PC-9 (cell line): ENCODE measurements at regions not wholly inside any gene's neighbourhood (a gene's known extent, or its start where the extent isn't known, plus 50 kb on each side); places are given as distances from the start of the nearest gene placed in this dataset.

Source experiments
- BruUV-seq: library from RNA; stranded (reverse); fragments of 400-500 nt; replicated peaks from 2 replicates; lab custom pipeline; 2021; lab: Mats Ljungman, UMichigan
- CTCF ChIA-PET: fragments of 300-600 bp; sonication (Branson Sonifier 250); formaldehyde crosslinking; loops from one replicate; lab custom pipeline; 2022; ENCODE audit warnings: antibody characterized with exemption; lab: Charles Lee
- POLR2A ChIA-PET: fragments of 300-600 bp; sonication (Branson Sonifier 250); formaldehyde crosslinking; loops from one replicate; lab custom pipeline; 2022; ENCODE audit warnings: antibody characterized with exemption; ENCODE audit not compliant: unreplicated experiment; lab: Charles Lee
- DNase-seq, 2 experiments: peaks; one replicate each; pipeline versions ENCODE4 v3.0.0 to v3.0.0-alpha.2; 2015 to 2022; ENCODE audit warnings: mixed read lengths in 1 of 2
- H2AFZ ChIP-seq: fragments of 200-600 bp; sonication (generic); 2 replicates; pipeline ENCODE4 v1.8.1; 2017; ENCODE audit warnings: antibody characterized with exemption
- H3F3A ChIP-seq: fragments of 200-600 bp; sonication (generic); 2 replicates; pipeline ENCODE4 v1.8.1; 2017; ENCODE audit warnings: antibody characterized with exemption, mild to moderate bottlenecking, low read depth; ENCODE audit not compliant: insufficient read depth
- H3K27ac ChIP-seq: fragments of 200-600 bp; sonication (generic); 2 replicates; pipeline ENCODE4 v1.6.1; 2016; ENCODE audit warnings: mixed run types
- H3K27me3 ChIP-seq: fragments of 200-600 bp; sonication (generic); 2 replicates; pipeline ENCODE4 v1.6.1; 2016; ENCODE audit warnings: low read depth, mixed run types; ENCODE audit not compliant: insufficient read depth
- H3K36me3 ChIP-seq: fragments of 200-600 bp; sonication (generic); 2 replicates; pipeline ENCODE4 v1.6.1; 2016; ENCODE audit warnings: low read depth, mixed run types
- H3K4me1 ChIP-seq: fragments of 200-600 bp; sonication (generic); replicated peaks from 2 replicates; pipeline ENCODE4 v1.6.1; 2016; ENCODE audit warnings: mixed run types; ENCODE audit not compliant: insufficient read depth
- H3K4me2 ChIP-seq: fragments of 200-600 bp; sonication (generic); 2 replicates; pipeline ENCODE4 v1.6.1; 2017; ENCODE audit warnings: mixed run types
- H3K4me3 ChIP-seq: fragments of 200-600 bp; sonication (generic); 2 replicates; pipeline ENCODE4 v1.6.1; 2016; ENCODE audit warnings: mixed run types
- H3K79me2 ChIP-seq: fragments of 200-600 bp; sonication (generic); 2 replicates; pipeline ENCODE4 v1.6.1; 2017; ENCODE audit warnings: low read depth, mixed run types
- H3K9me2 ChIP-seq: fragments of 200-600 bp; sonication (generic); 2 replicates; pipeline ENCODE4 v1.8.1; 2017; ENCODE audit warnings: mild to moderate bottlenecking; ENCODE audit not compliant: insufficient read depth
- H3K9me3 ChIP-seq: fragments of 200-600 bp; sonication (generic); 2 replicates; pipeline ENCODE4 v1.8.1; 2016; ENCODE audit warnings: low read depth; ENCODE audit not compliant: insufficient read depth
- H4K20me1 ChIP-seq: fragments of 200-600 bp; sonication (generic); 2 replicates; pipeline ENCODE4 v1.8.1; 2017; ENCODE audit not compliant: insufficient read depth
- EZH2 ChIP-seq: fragments of 200-600 bp; sonication (generic); IDR thresholded peaks from 2 replicates; pipeline ENCODE4 v1.8.0; 2017; ENCODE audit warnings: antibody characterized with exemption, low read depth
- intact Hi-C: fragments of 100-400 bp; cut with micrococcal nuclease; formaldehyde crosslinking; loops from one replicate; pipeline ENCODE4 v1.10.0; 2022; ENCODE audit not compliant: unreplicated experiment
- TF ChIP-seq, protein P1 (sequence below): fragments of 200-600 bp; sonication (generic); conservative IDR thresholded peaks from 2 replicates; pipeline ENCODE4 v1.6.1; 2017; ENCODE audit warnings: mixed run types, antibody characterized with exemption, mild to moderate bottlenecking, moderate library complexity

DNA sequence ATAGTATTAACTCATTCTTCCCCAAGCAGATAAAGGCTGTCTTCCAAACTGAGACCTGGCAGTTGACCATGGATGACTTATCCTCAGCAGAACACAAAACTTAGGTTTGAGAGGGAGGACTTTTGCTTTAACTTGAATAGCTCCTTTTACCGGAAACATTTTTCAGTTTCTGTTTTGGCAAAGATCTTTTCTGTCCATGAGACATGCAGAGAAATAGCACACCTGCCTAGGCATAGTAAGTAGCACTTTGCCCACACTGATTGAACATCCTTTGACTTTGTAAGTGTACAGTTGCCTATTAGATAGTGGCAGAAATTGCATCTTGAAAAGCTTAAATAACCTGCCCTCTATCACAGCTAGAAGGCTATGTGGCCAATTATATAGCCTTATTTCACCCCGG lies 1962.5 kb downstream of the MRPL39 start:
- intact Hi-C loops, result no loop called here
- no peaks in the 10 kb centered on the region for H3K27me3 ChIP-seq
- no peak overlapping the region for H3K27ac ChIP-seq
- no peak for TF ChIP-seq EZH2
- TF ChIP-seq, protein P1, sequence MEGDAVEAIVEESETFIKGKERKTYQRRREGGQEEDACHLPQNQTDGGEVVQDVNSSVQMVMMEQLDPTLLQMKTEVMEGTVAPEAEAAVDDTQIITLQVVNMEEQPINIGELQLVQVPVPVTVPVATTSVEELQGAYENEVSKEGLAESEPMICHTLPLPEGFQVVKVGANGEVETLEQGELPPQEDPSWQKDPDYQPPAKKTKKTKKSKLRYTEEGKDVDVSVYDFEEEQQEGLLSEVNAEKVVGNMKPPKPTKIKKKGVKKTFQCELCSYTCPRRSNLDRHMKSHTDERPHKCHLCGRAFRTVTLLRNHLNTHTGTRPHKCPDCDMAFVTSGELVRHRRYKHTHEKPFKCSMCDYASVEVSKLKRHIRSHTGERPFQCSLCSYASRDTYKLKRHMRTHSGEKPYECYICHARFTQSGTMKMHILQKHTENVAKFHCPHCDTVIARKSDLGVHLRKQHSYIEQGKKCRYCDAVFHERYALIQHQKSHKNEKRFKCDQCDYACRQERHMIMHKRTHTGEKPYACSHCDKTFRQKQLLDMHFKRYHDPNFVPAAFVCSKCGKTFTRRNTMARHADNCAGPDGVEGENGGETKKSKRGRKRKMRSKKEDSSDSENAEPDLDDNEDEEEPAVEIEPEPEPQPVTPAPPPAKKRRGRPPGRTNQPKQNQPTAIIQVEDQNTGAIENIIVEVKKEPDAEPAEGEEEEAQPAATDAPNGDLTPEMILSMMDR, result no peak
- no peak overlapping the region for H3K4me3 ChIP-seq
- H3F3A ChIP-seq, result no peaks in the 10 kb centered on the region
- H3K9me3 ChIP-seq, result no peaks in the 10 kb centered on the region
- no peak overlapping the region for H2AFZ ChIP-seq
- ChIA-PET POLR2A (no interaction called here), CTCF (no interaction called here)
- H3K36me3 ChIP-seq, result no peaks in the 10 kb centered on the region
- no peak overlapping the region for H3K4me2 ChIP-seq
- no peaks in the 10 kb centered on the region for H3K9me2 ChIP-seq
- H3K4me1 ChIP-seq, result no peaks in the 10 kb centered on the region
- no peak for DNase-seq
- no TSS peak for BruUV-seq
- H3K79me2 ChIP-seq, result no peaks in the 10 kb centered on the region
- H4K20me1 ChIP-seq, result no peaks in the 10 kb centered on the region

DNA sequence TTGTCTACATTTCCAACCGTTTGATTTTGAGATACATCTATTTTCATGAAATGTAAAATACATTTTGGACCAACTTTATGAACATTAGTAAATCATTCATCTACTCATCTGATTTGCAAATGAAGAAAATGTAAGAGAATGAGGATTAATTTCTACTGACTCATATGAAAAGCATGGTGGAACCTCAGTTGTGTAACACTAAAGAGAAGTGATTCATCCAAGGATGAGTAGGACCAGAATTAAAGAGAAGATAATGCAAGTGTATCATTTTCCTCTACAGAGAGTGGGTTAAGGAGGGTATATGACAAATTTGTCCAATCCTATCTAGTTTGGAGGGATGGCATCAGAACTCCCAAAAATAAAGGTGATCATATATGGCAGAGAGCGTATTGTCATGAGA lies 1967.6 kb downstream of the MRPL39 start:
- no peaks in the 10 kb centered on the region for H4K20me1 ChIP-seq
- CTCF ChIA-PET, result no interaction called here
- BruUV-seq, result no TSS peak
- POLR2A ChIA-PET, result no interaction called here
- no peaks in the 10 kb centered on the region for H3K36me3 ChIP-seq
- no peaks in the 10 kb centered on the region for H3K79me2 ChIP-seq
- H3K9me3 ChIP-seq, result no peaks in the 10 kb centered on the region
- H2AFZ ChIP-seq, result no peak overlapping the region
- no peaks in the 10 kb centered on the region for H3K9me2 ChIP-seq
- no peaks in the 10 kb centered on the region for H3K4me1 ChIP-seq
- no peak for DNase-seq
- TF ChIP-seq, protein P1, result no peak
- no peak for TF ChIP-seq EZH2
- intact Hi-C loops, result no loop called here
- H3F3A ChIP-seq, result no peaks in the 10 kb centered on the region
- H3K4me2 ChIP-seq, result no peak overlapping the region
- H3K27ac ChIP-seq, result no peak overlapping the region
- H3K4me3 ChIP-seq, result no peak overlapping the region
- H3K27me3 ChIP-seq, result no peaks in the 10 kb centered on the region

DNA sequence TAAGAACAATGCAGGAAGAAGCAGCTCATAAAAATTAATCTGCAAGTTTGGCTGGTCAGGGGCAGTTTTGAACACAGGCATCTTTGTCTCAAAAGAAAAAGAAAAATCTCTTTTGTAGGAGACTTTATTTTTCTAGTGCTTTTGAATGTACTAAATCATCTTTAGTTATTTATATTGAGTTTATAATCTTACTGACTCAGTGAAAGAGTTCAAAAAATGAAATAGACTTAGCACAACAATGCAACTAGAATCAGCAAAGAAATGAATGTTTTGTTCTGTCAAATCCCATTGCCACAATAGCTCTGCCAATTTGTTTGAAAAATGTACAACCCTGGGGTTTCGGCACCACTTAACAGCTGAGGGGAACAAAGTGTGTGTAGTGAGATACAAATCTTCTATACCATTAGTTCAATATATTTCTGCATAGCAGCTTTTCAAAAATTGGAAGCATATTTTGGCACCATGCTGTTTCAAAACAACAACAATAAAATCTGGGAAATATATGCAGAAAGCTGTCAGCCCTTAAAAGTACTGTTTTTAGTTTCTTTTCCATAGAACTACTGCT lies 1969.1 kb downstream of the MRPL39 start:
- CTCF ChIA-PET, result no interaction called here
- intact Hi-C loops, result no loop called here

More for the DNA sequence above, 1969.1 kb downstream of the MRPL39 start:
- Histone ChIP-seq H3K27ac (no peak overlapping the region), H3F3A (no peaks in the 10 kb centered on the region), H3K27me3 (no peaks in the 10 kb centered on the region), H3K36me3 (no peaks in the 10 kb centered on the region), H3K9me2 (no peaks in the 10 kb centered on the region), H3K9me3 (no peaks in the 10 kb centered on the region), H2AFZ (no peak overlapping the region), H3K4me1 (no peaks in the 10 kb centered on the region), H3K4me2 (no peak overlapping the region), H3K79me2 (no peaks in the 10 kb centered on the region), H3K4me3 (no peak overlapping the region), H4K20me1 (no peaks in the 10 kb centered on the region)
- BruUV-seq, result no TSS peak
- POLR2A ChIA-PET, result no interaction called here
- DNase-seq, result no peak
- no peak for TF ChIP-seq EZH2
- TF ChIP-seq, protein P1, result no peak
